WTC11 (cell line): ENCODE measurements at regions not wholly inside any gene's neighbourhood (a gene's known extent, or its start where the extent isn't known, plus 50 kb on each side); places are given as distances from the start of the nearest gene placed in this dataset.
"Not testable (repeated sequence)": the region's sequence is repeated elsewhere in the genome, so short reads cannot be mapped to it uniquely, and the experiment has no call there.

Experiments
- ATAC-seq: fragments of 200-7000 bp; cut with Tn5 transposase; 2 replicates; pipeline ENCODE4 v1.10.0; 2021; ENCODE audit warnings: mild to moderate bottlenecking, moderate library complexity
- CTCF ChIA-PET: fragments of 300-600 bp; sonication (Branson Sonifier 250); formaldehyde crosslinking; loops from one replicate; lab custom pipeline; 2021; ENCODE audit warnings: antibody characterized with exemption; lab: Charles Lee
- POLR2A ChIA-PET: fragments of 350-600 bp; sonication (Branson Sonifier 250); formaldehyde crosslinking; loops from one replicate; lab custom pipeline; 2021; ENCODE audit warnings: antibody characterized with exemption; lab: Charles Lee
- DNase-seq: peaks from one replicate; pipeline ENCODE4 v3.0.0; 2021; ENCODE audit warnings: low spot score
- H3K27ac Mint-ChIP-seq: 2 replicates; pipeline ENCODE4 v1.8.0; 2021; ENCODE audit warnings: mixed read lengths
- H3K27me3 Mint-ChIP-seq: 2 replicates; pipeline ENCODE4 v1.8.0; 2021; ENCODE audit warnings: low read depth, mild to moderate bottlenecking, moderate library complexity, mixed read lengths
- H3K36me3 Mint-ChIP-seq: 2 replicates; pipeline ENCODE4 v1.8.0; 2021; ENCODE audit warnings: mixed read lengths
- H3K4me1 Mint-ChIP-seq: 2 replicates; pipeline ENCODE4 v1.8.0; 2022; ENCODE audit warnings: mixed read lengths
- H3K4me3 Mint-ChIP-seq: 2 replicates; pipeline ENCODE4 v1.8.0; 2021; ENCODE audit warnings: mild to moderate bottlenecking, moderate library complexity, mixed read lengths
- H3K9me3 Mint-ChIP-seq: 2 replicates; pipeline ENCODE4 v1.8.0; 2021; ENCODE audit warnings: mixed read lengths
- CBFB ChIP-seq: sonication (generic); formaldehyde crosslinking; IDR thresholded peaks from 2 replicates; pipeline ENCODE4 v1.8.1; 2022; ENCODE audit warnings: mild to moderate bottlenecking, low read depth, missing genetic modification reagents
- CREM ChIP-seq: sonication (generic); formaldehyde crosslinking; IDR thresholded peaks from 2 replicates; pipeline ENCODE4 v1.8.1; 2022; ENCODE audit warnings: mild to moderate bottlenecking, missing genetic modification reagents, moderate library complexity
- ESRRA ChIP-seq: sonication (generic); formaldehyde crosslinking; IDR thresholded peaks from 2 replicates; pipeline ENCODE4 v1.8.1; 2022; ENCODE audit warnings: mild to moderate bottlenecking, missing genetic modification reagents, borderline replicate concordance
- FOXP1 ChIP-seq: sonication (generic); formaldehyde crosslinking; IDR thresholded peaks from 2 replicates; pipeline ENCODE4 v1.8.0; 2022; ENCODE audit warnings: missing genetic modification reagents, mild to moderate bottlenecking, moderate library complexity, borderline replicate concordance
- MXD4 ChIP-seq: fragments of 250-450 bp; sonication (Bioruptor Pico); IDR thresholded peaks from 2 replicates; pipeline ENCODE4 v1.8.0; 2021; ENCODE audit warnings: mild to moderate bottlenecking, moderate library complexity, borderline replicate concordance
- NFE2L1 ChIP-seq: sonication (generic); formaldehyde crosslinking; IDR thresholded peaks from 2 replicates; pipeline ENCODE4 v1.8.1; 2023; ENCODE audit warnings: missing genetic modification reagents
- NR2C2 ChIP-seq: sonication (generic); formaldehyde crosslinking; IDR thresholded peaks from 2 replicates; pipeline ENCODE4 v1.8.0; 2022; ENCODE audit warnings: mild to moderate bottlenecking, missing genetic modification reagents
- ZNF121 ChIP-seq: sonication (generic); formaldehyde crosslinking; IDR thresholded peaks from 2 replicates; pipeline ENCODE4 v1.8.0; 2023; ENCODE audit warnings: missing genetic modification reagents
- ZNF396 ChIP-seq: fragments of 250-450 bp; sonication (Bioruptor Pico); IDR thresholded peaks from 2 replicates; pipeline ENCODE4 v1.8.0; 2021; ENCODE audit warnings: mild to moderate bottlenecking, moderate library complexity, borderline replicate concordance
- ZNF671 ChIP-seq: fragments of 250-450 bp; sonication (Bioruptor Pico); IDR thresholded peaks from 2 replicates; pipeline ENCODE4 v1.8.0; 2021; ENCODE audit warnings: mild to moderate bottlenecking
- TF ChIP-seq, protein P1 (sequence below): fragments of 200-600 bp; IDR thresholded peaks from 2 replicates; pipeline ENCODE4 v1.8.0; 2022; ENCODE audit warnings: antibody characterized with exemption
- TF ChIP-seq, protein P2 (sequence below): sonication (generic); formaldehyde crosslinking; IDR thresholded peaks from 2 replicates; pipeline ENCODE4 v1.8.0; 2023; ENCODE audit warnings: mild to moderate bottlenecking, missing genetic modification reagents
- TF ChIP-seq, protein P3 (sequence below): sonication (generic); formaldehyde crosslinking; IDR thresholded peaks from 2 replicates; pipeline ENCODE4 v1.8.0; 2022; ENCODE audit warnings: mild to moderate bottlenecking, missing genetic modification reagents
- TF ChIP-seq, protein P4 (sequence below): fragments of 250-450 bp; sonication (Bioruptor Pico); IDR thresholded peaks from 2 replicates; pipeline ENCODE4 v1.9.0; 2021; ENCODE audit warnings: moderate library complexity, mild to moderate bottlenecking, inconsistent platforms, borderline replicate concordance
- TF ChIP-seq, protein P5 (sequence below): sonication (generic); formaldehyde crosslinking; IDR thresholded peaks from 2 replicates; pipeline ENCODE4 v1.8.0; 2022; ENCODE audit warnings: mild to moderate bottlenecking, missing genetic modification reagents

DNA sequence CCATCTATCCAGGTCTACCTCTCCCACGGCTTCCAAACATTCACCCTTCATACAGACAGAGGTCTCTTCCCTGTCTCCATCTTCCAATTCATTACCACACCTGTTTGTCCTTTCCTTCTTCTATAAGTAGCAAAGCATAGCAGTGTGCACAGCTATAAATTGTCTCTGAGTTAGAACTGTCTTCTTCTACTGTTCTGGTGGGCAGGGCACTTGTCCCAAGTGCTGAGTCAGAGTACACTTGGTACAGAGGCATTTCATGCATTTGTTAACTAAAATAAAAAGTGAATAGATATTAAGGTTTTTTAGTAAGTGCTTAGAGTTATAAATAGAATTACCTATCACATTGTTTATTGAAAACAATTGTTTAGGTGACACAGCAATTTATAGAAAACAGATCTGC lies 150.1 kb upstream of the CCDC54 start (continued):
- TF ChIP-seq, protein P1, sequence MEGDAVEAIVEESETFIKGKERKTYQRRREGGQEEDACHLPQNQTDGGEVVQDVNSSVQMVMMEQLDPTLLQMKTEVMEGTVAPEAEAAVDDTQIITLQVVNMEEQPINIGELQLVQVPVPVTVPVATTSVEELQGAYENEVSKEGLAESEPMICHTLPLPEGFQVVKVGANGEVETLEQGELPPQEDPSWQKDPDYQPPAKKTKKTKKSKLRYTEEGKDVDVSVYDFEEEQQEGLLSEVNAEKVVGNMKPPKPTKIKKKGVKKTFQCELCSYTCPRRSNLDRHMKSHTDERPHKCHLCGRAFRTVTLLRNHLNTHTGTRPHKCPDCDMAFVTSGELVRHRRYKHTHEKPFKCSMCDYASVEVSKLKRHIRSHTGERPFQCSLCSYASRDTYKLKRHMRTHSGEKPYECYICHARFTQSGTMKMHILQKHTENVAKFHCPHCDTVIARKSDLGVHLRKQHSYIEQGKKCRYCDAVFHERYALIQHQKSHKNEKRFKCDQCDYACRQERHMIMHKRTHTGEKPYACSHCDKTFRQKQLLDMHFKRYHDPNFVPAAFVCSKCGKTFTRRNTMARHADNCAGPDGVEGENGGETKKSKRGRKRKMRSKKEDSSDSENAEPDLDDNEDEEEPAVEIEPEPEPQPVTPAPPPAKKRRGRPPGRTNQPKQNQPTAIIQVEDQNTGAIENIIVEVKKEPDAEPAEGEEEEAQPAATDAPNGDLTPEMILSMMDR = no peak
- TF ChIP-seq ZNF671 (CRISPR knock-in tag) (no peak), FOXP1 (no peak), MXD4 (no peak), NR2C2 (CRISPR knock-in tag) (no peak), CBFB (no peak)
- TF ChIP-seq, protein P2, sequence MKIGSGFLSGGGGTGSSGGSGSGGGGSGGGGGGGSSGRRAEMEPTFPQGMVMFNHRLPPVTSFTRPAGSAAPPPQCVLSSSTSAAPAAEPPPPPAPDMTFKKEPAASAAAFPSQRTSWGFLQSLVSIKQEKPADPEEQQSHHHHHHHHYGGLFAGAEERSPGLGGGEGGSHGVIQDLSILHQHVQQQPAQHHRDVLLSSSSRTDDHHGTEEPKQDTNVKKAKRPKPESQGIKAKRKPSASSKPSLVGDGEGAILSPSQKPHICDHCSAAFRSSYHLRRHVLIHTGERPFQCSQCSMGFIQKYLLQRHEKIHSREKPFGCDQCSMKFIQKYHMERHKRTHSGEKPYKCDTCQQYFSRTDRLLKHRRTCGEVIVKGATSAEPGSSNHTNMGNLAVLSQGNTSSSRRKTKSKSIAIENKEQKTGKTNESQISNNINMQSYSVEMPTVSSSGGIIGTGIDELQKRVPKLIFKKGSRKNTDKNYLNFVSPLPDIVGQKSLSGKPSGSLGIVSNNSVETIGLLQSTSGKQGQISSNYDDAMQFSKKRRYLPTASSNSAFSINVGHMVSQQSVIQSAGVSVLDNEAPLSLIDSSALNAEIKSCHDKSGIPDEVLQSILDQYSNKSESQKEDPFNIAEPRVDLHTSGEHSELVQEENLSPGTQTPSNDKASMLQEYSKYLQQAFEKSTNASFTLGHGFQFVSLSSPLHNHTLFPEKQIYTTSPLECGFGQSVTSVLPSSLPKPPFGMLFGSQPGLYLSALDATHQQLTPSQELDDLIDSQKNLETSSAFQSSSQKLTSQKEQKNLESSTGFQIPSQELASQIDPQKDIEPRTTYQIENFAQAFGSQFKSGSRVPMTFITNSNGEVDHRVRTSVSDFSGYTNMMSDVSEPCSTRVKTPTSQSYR (CRISPR knock-in tag) = no peak

DNA sequence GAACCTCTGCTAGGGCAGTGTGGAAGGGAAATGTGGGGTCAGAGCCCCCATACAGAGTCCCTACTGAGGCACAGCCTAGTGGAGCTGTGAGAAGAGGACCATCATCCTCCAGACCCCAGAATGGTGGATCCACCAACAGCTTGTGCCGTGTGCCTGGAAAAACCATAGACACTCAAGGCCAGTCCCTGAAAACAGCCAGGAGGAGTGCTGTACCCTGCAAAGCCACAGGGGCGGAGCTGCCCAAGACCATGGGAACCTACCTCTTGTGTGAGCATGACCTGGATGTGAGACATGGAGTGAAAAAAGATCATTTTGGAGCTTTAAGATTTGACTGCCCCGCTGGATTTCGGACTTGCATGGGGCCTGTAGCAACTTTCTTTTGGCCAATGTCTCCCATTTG lies 143.4 kb upstream of the CCDC54 start:
- H3K9me3 Mint-ChIP-seq, H3K27me3 Mint-ChIP-seq, POLR2A ChIA-PET, ATAC-seq, H3K27ac Mint-ChIP-seq, H3K4me3 Mint-ChIP-seq, DNase-seq, H3K36me3 Mint-ChIP-seq: not testable (repeated sequence)
- CTCF ChIA-PET = interaction anchor here (1.2 to 1.3 kb wide), 2 partner anchors 180 to 442 kb away, joined by 3 read pairs; no protein-coding TSS in a partner anchor
- peaks cover 26% of the 10 kb centered on the region for H3K4me1 Mint-ChIP-seq

DNA sequence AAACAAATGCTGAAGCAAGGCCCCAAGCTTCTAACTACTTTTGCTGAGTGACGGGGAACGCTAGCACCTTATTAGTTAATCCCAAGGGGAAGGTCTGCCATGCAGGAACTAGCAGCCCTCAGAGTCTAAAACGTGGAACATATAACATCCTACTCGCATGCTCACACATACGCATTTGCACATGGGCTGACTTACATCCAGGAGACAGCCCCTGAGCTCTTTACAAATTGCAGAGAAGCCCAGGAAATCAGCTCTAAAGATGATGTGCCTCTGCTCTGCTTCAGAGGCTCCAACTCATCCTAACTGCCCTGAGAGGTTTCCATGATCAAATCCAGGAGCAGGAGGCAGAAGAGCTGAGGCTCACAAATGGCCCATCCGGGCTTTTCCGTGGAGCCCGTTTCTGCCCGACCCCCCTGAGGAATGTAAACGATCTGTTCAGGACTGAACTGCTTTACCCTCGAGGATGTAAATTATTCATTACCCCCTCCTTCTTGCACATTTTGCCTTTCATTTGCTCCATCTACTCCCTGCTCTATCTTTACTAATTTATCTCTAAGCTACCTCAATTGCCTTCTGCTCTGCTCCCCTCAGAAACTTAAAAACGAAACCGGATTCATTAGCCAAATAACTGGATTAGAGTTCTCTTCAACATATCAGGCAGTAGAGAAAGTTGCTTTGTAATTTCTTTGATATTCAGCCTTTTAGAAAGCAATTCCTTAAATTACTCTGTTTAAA lies 141.9 kb upstream of the CCDC54 start:
- DNase-seq (no peak), ATAC-seq (peak; percentile 26; the same call in 1 of the 2 replicates)
- H3K27me3 Mint-ChIP-seq = peaks cover 6% of the 10 kb centered on the region
- CTCF ChIA-PET = interaction anchor here (0.7 to 4.7 kb wide), 14 partner anchors 19 to 693 kb away, joined by 3 to 50 read pairs (median 6); no protein-coding TSS in a partner anchor
- TF ChIP-seq ZNF396 = no peak
- no peak for TF ChIP-seq ZNF121
- TF ChIP-seq, protein P3, sequence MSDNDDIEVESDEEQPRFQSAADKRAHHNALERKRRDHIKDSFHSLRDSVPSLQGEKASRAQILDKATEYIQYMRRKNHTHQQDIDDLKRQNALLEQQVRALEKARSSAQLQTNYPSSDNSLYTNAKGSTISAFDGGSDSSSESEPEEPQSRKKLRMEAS (CRISPR knock-in tag) = no peak
- TF ChIP-seq, protein P4, sequence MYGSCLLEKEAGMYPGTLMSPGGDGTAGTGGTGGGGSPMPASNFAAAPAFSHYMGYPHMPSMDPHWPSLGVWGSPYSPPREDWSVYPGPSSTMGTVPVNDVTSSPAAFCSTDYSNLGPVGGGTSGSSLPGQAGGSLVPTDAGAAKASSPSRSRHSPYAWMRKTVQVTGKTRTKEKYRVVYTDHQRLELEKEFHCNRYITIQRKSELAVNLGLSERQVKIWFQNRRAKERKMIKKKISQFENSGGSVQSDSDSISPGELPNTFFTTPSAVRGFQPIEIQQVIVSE (CRISPR knock-in tag) = no peak
- no peak for TF ChIP-seq ZNF671 (CRISPR knock-in tag)
- no peak for TF ChIP-seq ESRRA (CRISPR knock-in tag)
- no peak for TF ChIP-seq CREM
- TF ChIP-seq, protein P5, sequence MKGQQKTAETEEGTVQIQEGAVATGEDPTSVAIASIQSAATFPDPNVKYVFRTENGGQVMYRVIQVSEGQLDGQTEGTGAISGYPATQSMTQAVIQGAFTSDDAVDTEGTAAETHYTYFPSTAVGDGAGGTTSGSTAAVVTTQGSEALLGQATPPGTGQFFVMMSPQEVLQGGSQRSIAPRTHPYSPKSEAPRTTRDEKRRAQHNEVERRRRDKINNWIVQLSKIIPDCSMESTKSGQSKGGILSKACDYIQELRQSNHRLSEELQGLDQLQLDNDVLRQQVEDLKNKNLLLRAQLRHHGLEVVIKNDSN (CRISPR knock-in tag) = no peak
- no peak for TF ChIP-seq NFE2L1 (CRISPR knock-in tag)
- POLR2A ChIA-PET = no interaction called here
- H3K4me1 Mint-ChIP-seq = peaks cover 26% of the 10 kb centered on the region
- no peak overlapping the region for H3K27ac Mint-ChIP-seq
- H3K9me3 Mint-ChIP-seq = peaks cover 6% of the 10 kb centered on the region; the same call in 1 of the 2 replicates
- H3K36me3 Mint-ChIP-seq = 0 out of 2 replicates have a peak, but pooled peaks cover 2% of the 10 kb centered on the region
- H3K4me3 Mint-ChIP-seq = peak overlapping the region; percentile 1
